Trophoblast cell (in vitro differentiated cells and primary cell): ENCODE measurements at regions not wholly inside any gene's neighbourhood (a gene's known extent, or its start where the extent isn't known, plus 50 kb on each side); places are given as distances from the start of the nearest gene placed in this dataset.

Experiments used
- DNase-seq, 2 donors: peaks; one replicate each; pipeline ENCODE4 v3.0.0-alpha.2; 2016
- H2AFZ ChIP-seq: 2 replicates; pipeline ENCODE4 v1.6.1; 2013; ENCODE audit warnings: low read length, moderate library complexity, mild to moderate bottlenecking; ENCODE audit not compliant: insufficient read depth, poor library complexity
- H2AK5ac ChIP-seq: 2 replicates; pipeline ENCODE4 v1.6.1; 2013; ENCODE audit warnings: mild to moderate bottlenecking, low read length
- H2BK120ac ChIP-seq: 2 replicates; pipeline ENCODE4 v1.6.1; 2013; ENCODE audit warnings: low read length, mild to moderate bottlenecking, moderate library complexity; ENCODE audit not compliant: insufficient read depth, poor library complexity
- H2BK12ac ChIP-seq: 2 replicates; pipeline ENCODE4 v1.6.1; 2013; ENCODE audit warnings: mild to moderate bottlenecking, low read length, moderate library complexity
- H2BK5ac ChIP-seq: 2 replicates; pipeline ENCODE4 v1.6.1; 2013; ENCODE audit warnings: low read length, low read depth, moderate library complexity, mild to moderate bottlenecking; ENCODE audit not compliant: poor library complexity
- H3K14ac ChIP-seq: 2 replicates; pipeline ENCODE4 v1.6.1; 2013; ENCODE audit warnings: mild to moderate bottlenecking, low read length
- H3K18ac ChIP-seq: 2 replicates; pipeline ENCODE4 v1.6.1; 2013; ENCODE audit warnings: mild to moderate bottlenecking, low read length
- H3K23ac ChIP-seq: 2 replicates; pipeline ENCODE4 v1.6.1; 2013; ENCODE audit warnings: low read length
- H3K27ac ChIP-seq: 2 replicates; pipeline ENCODE4 v1.5.1; 2013; ENCODE audit warnings: low read depth, mild to moderate bottlenecking, inconsistent platforms, low read length, moderate library complexity
- H3K27me3 ChIP-seq: 2 replicates; pipeline ENCODE4 v1.6.1; 2013; ENCODE audit warnings: inconsistent platforms, mild to moderate bottlenecking, low read length, moderate library complexity; ENCODE audit not compliant: insufficient read depth
- H3K36me3 ChIP-seq, 2 experiments: 1 replicate in 1 of 2; 2 replicates in 1 of 2; pipeline ENCODE4 v1.6.1; 2013; ENCODE audit warnings: low read length in 2 of 2, mild to moderate bottlenecking in 2 of 2, moderate library complexity in 1 of 2; ENCODE audit not compliant: insufficient read depth in 2 of 2, control insufficient read depth in 1 of 2
- H3K4ac ChIP-seq: 2 replicates; pipeline ENCODE4 v1.6.1; 2013; ENCODE audit warnings: low read depth, mild to moderate bottlenecking, low read length, moderate library complexity
- H3K4me1 ChIP-seq, 2 experiments: 1 replicate in 1 of 2; 2 replicates in 1 of 2; pipeline ENCODE4 v1.6.1; 2013; ENCODE audit warnings: low read length in 2 of 2, mild to moderate bottlenecking in 2 of 2, moderate library complexity in 1 of 2; ENCODE audit not compliant: insufficient read depth in 2 of 2, control insufficient read depth in 1 of 2
- H3K4me2 ChIP-seq: 2 replicates; pipeline ENCODE4 v1.6.1; 2013; ENCODE audit warnings: inconsistent platforms, mild to moderate bottlenecking, low read length, moderate library complexity
- H3K4me3 ChIP-seq: 2 replicates; pipeline ENCODE4 v1.5.1; 2013; ENCODE audit warnings: mild to moderate bottlenecking, low read depth, low read length, inconsistent platforms
- H3K79me1 ChIP-seq: one replicate; pipeline ENCODE4 v1.6.1; 2013; ENCODE audit warnings: low read length
- H3K79me2 ChIP-seq: 2 replicates; pipeline ENCODE4 v1.6.1; 2013; ENCODE audit warnings: low read length, mild to moderate bottlenecking; ENCODE audit not compliant: control insufficient read depth, insufficient read depth, poor library complexity
- H3K9ac ChIP-seq: 2 replicates; pipeline ENCODE4 v1.6.1; 2013; ENCODE audit warnings: mild to moderate bottlenecking, low read length
- H3K9me3 ChIP-seq: 2 replicates; pipeline ENCODE4 v1.6.1; 2013; ENCODE audit warnings: low read depth, mild to moderate bottlenecking, control low read depth, inconsistent platforms, low read length; ENCODE audit not compliant: insufficient read depth
- H4K12ac ChIP-seq: 2 replicates; pipeline ENCODE4 v1.6.1; 2013; ENCODE audit warnings: low read depth, mild to moderate bottlenecking, low read length, moderate library complexity
- H4K8ac ChIP-seq: 2 replicates; pipeline ENCODE4 v1.6.1; 2013; ENCODE audit warnings: low read depth, mild to moderate bottlenecking, low read length, moderate library complexity
- H4K91ac ChIP-seq: one replicate; pipeline ENCODE4 v1.6.1; 2013; ENCODE audit warnings: low read depth, mild to moderate bottlenecking, low read length, moderate library complexity
- WGBS: extraction: QIAGEN DNeasy Blood & Tissue Kit; methylation state at CpG from one replicate; pipeline ENCODE4 v1.1.7; 2013; ENCODE audit warnings: missing lambda C conversion rate; ENCODE audit not compliant: insufficient read length, insufficient coverage; ENCODE audit errors: extremely low coverage; 5-methylcytosine and 5-hydroxymethylcytosine counted together

DNA sequence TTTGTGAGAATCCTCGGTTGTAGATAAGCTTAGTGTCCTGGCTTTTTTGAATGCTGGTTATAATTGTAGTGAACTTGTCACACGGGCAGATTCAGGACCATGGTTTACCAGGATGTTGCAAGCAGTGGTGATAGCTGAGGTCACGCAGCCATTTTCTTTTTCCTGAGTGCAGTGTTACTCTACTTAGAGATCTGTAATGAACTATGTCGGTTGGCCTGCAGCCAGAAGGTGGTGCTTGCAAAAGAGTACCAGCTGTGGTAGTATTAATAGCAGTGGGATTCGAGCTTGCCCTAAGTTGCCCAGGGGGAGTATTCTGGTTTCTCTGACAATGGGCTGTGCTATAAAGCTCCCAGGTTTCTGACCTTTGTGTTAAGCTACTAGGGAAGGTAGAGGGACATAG is 368.9 kb downstream of the SLITRK2 start:
- Histone ChIP-seq H3K4me2 (no peak overlapping the region), H2AK5ac (no peak overlapping the region), H3K9ac (no peak overlapping the region)

DNA sequence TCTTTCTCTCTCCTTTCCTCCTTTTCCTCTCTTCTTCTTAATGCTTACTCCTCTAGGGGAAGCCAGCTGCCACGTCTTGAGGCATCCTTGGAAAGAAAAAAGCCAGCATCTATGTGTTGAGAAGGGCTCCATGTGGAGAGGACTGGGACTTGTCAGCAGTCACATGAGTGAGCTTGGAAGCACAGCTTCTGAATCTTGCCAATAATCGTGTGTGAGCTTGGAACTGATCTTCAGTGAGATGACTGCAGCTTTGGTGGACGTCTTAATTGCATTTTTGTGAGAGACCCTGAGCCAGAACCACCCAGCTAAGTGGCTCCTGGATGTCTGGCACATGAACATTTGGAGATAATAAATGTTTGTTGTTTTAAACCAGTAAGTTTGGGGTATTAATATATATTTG is 371.7 kb downstream of the SLITRK2 start:
- no peak for DNase-seq
- H4K8ac ChIP-seq = no peak overlapping the region
- no peak overlapping the region for H2BK12ac ChIP-seq
- no peaks in the 10 kb centered on the region for H3K79me1 ChIP-seq
- no peak overlapping the region for H3K9ac ChIP-seq
- no peak overlapping the region for H2BK120ac ChIP-seq
- H4K12ac ChIP-seq = no peak overlapping the region
- H2BK5ac ChIP-seq = no peak overlapping the region
- H3K36me3 ChIP-seq = no peaks in the 10 kb centered on the region
- H3K79me2 ChIP-seq = no peaks in the 10 kb centered on the region
- no peak overlapping the region for H3K18ac ChIP-seq
- H3K4ac ChIP-seq = no peak overlapping the region
- H3K23ac ChIP-seq = no peak overlapping the region
- H3K27ac ChIP-seq = no peak overlapping the region
- H3K4me3 ChIP-seq = no peak overlapping the region
- no peak overlapping the region for H4K91ac ChIP-seq
- no peak overlapping the region for H2AK5ac ChIP-seq
- H2AFZ ChIP-seq = no peak overlapping the region
- WGBS = no CpG with 5 or more reads among the region's 3 CpGs
- H3K14ac ChIP-seq = no peak overlapping the region
- no peaks in the 10 kb centered on the region for H3K27me3 ChIP-seq
- no peak overlapping the region for H3K4me2 ChIP-seq
- no peaks in the 10 kb centered on the region for H3K4me1 ChIP-seq
- no peaks in the 10 kb centered on the region for H3K9me3 ChIP-seq

More for the DNA sequence above, 368.9 kb downstream of the SLITRK2 start:
- no peak overlapping the region for H3K4ac ChIP-seq
- H2BK5ac ChIP-seq = no peak overlapping the region
- no peak for DNase-seq
- H4K8ac ChIP-seq = no peak overlapping the region
- no peaks in the 10 kb centered on the region for H3K9me3 ChIP-seq
- no peak overlapping the region for H4K12ac ChIP-seq
- H3K79me1 ChIP-seq = no peaks in the 10 kb centered on the region
- H3K14ac ChIP-seq = no peak overlapping the region
- no peak overlapping the region for H2BK12ac ChIP-seq
- no peak overlapping the region for H3K18ac ChIP-seq
- no peaks in the 10 kb centered on the region for H3K79me2 ChIP-seq
- no peak overlapping the region for H2AFZ ChIP-seq
- no peak overlapping the region for H4K91ac ChIP-seq
- no peaks in the 10 kb centered on the region for H3K4me1 ChIP-seq
- no CpG with 5 or more reads among the region's 5 CpGs for WGBS
- H3K27me3 ChIP-seq = no peaks in the 10 kb centered on the region
- H3K27ac ChIP-seq = no peak overlapping the region
- H2BK120ac ChIP-seq = no peak overlapping the region
- no peak overlapping the region for H3K4me3 ChIP-seq
- H3K36me3 ChIP-seq = no peaks in the 10 kb centered on the region
- H3K23ac ChIP-seq = no peak overlapping the region

DNA sequence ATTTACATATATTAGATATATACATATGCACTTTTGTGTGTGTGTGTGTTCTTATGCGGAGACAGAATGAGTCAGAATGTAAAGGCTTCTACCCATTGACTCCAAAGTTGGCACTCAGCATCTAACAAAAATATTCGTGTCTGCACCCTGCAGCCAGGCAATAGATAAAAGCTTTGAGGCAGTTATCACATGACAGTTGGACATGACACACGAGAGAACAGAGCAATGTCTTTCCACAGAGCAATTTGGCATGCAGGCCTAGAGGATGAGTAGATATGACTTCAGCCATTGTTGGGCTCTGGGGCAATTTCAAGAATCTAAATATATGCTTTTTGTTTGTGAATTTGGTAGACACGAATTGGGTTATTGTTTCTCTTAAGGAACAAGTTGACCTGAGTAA is 391.2 kb downstream of the SLITRK2 start:
- Histone ChIP-seq H3K27ac (no peak overlapping the region), H3K9me3 (no peaks in the 10 kb centered on the region), H3K4ac (no peak overlapping the region), H2AFZ (no peak overlapping the region), H3K4me2 (no peak overlapping the region), H2BK12ac (no peak overlapping the region), H4K8ac (no peak overlapping the region), H3K9ac (no peak overlapping the region), H2AK5ac (no peak overlapping the region), H4K91ac (no peak overlapping the region), H3K23ac (no peak overlapping the region), H3K14ac (no peak overlapping the region), H3K27me3 (no peaks in the 10 kb centered on the region), H3K18ac (no peak overlapping the region), H2BK5ac (no peak overlapping the region), H3K36me3 (no peaks in the 10 kb centered on the region), H3K4me1 (no peaks in the 10 kb centered on the region), H3K79me2 (no peaks in the 10 kb centered on the region), H2BK120ac (no peak overlapping the region), H4K12ac (no peak overlapping the region), H3K79me1 (no peaks in the 10 kb centered on the region), H3K4me3 (no peak overlapping the region)
- no peak for DNase-seq
- no CpG with 5 or more reads among the region's 4 CpGs for WGBS

DNA sequence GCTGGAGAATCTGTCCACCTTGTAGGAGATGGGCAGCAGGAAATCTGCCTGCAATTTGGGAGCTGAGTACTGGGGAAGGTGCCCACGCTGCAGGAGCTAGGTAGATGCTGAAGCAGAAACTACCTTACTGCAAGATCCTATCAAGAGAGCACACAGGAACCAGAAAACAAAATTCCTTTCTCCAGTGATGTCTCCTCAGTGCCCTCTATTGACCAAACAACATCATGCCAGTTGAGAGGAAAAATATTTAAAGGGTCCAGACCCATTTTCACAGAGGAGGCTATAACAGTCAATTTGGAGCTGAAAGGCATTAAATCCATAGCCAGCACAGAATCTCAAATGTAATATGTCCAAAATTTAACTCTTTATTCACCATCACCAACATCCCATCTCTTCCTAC is 406.8 kb downstream of the SLITRK2 start:
- H3K27ac ChIP-seq = no peak overlapping the region

More for the DNA sequence above, 406.8 kb downstream of the SLITRK2 start:
- no peak overlapping the region for H3K14ac ChIP-seq
- H3K9ac ChIP-seq = no peak overlapping the region
- no peak overlapping the region for H2AK5ac ChIP-seq
- no peak overlapping the region for H4K91ac ChIP-seq
- H3K18ac ChIP-seq = no peak overlapping the region
- no peaks in the 10 kb centered on the region for H3K79me1 ChIP-seq
- no CpG with 5 or more reads among the region's 1 CpG for WGBS
- no peak overlapping the region for H2AFZ ChIP-seq
- H4K8ac ChIP-seq = no peak overlapping the region
- no peaks in the 10 kb centered on the region for H3K4me1 ChIP-seq
- H3K36me3 ChIP-seq = no peaks in the 10 kb centered on the region
- H2BK5ac ChIP-seq = no peak overlapping the region
- DNase-seq = no peak
- no peak overlapping the region for H3K4me3 ChIP-seq
- H2BK12ac ChIP-seq = no peak overlapping the region
- H3K27me3 ChIP-seq = no peaks in the 10 kb centered on the region
- H3K23ac ChIP-seq = no peak overlapping the region
- H4K12ac ChIP-seq = no peak overlapping the region
- no peaks in the 10 kb centered on the region for H3K79me2 ChIP-seq
- no peak overlapping the region for H2BK120ac ChIP-seq
- H3K9me3 ChIP-seq = no peaks in the 10 kb centered on the region
- H3K4me2 ChIP-seq = no peak overlapping the region
- H3K4ac ChIP-seq = no peak overlapping the region
